ENCODE measurements at regions not wholly inside any gene's neighbourhood (a gene's known extent, or its start where the extent isn't known, plus 50 kb on each side); places are given as distances from the start of the nearest gene placed in this dataset.

DNA sequence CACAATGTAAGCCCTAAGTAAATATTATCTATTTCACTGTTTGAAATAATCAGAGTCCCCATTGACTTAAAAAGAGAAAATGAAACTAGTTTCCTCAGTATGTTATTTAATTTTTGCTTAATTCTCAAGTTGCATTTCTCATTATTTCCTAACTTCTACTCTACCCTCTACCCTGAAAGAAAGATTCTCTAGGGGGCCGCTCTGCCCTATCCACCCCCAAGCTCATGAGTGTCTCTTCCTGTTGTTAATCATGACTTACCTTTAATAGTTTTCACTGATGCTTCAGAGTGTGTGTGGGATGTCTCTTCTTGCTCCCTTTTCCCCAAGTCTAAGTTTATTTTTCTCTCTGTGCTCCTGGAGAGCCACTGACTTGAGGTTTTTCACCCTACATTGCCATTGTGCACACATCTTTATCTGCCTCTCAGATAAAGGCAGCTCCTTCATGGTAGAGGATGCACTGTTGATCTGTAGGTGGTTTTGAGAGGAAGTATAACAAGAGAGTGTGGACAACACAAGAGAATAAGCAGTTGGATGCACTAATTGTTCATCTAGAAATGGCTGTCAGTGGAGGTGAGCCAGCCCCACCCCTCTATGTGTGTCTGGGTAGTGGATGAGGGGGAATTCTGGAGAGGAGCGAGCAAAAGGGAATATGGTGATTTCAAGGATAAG, 261.7 kb downstream of the CHRM3 start:
- DNase-seq (ENCODE audit: extremely low read depth in 1 of 11, low read depth in 9 of 11, low spot score in 4 of 11), result no peak

DNA sequence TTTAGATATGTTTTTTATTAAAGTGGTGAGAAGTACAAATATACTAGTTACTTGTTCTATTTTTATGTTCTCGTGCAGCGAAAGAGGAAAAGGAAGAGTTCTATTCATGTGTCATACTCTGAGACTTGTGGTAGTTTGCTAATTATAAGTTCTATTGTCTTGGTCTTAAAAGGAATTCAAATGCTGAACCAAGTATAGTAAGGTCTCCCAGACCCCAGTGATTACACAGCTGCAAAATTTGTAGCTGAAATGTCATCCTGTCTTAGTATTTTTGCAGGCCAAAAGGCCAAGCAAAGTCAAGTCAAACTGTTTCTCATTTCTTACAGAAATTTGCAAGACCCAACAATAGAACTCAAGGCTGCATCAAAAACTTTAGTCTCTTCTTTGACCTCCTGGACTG, 268.7 kb downstream of the CHRM3 start:
- DNase-seq (ENCODE audit: extremely low read depth in 1 of 11, low read depth in 9 of 11, low spot score in 4 of 11), result peak in 6 of 11 donors; percentile 1 to 30 (median 16)

DNA sequence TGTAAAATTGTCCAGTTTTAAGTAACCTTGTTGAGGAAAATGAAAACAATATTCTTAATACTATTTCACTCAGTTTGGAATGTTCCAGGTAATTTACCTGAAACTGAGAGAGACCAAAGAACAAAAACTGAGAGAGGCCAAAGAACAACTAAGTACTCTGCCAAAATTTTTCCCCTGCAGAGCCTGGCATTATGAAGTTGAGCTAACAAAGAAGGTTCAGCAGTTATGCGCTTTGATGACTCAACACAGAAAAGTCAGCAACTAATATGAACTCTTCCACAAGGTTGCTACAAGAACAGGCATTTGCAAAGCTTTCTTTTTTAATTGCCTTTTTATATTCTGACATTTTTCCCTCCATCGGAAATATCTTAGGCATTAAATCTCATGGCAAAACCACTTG, 270.9 kb downstream of the CHRM3 start:
- DNase-seq (ENCODE audit: extremely low read depth in 1 of 11, low read depth in 9 of 11, low spot score in 4 of 11), result no peak

DNA sequence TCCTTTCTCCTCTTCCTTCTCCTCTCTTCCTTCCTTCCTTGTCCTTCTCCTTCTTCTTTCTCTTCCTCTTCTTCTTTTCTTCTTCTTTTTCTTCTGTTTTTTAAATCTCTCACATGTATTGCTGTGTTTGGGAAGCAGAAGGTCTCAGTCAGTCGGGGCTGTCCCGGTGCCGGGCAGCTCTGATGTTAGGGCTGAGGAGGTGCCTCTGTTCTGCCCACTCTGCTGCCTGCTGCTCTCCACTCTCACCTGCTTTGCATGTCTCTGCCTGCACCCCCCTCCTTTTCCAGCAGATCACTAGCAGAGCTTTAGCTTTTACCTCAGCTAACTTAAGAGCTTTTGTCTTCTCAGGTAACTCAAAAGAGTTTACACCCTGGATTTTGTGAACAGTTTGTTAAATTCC, 276.6 kb downstream of the CHRM3 start:
- no peak for DNase-seq (ENCODE audit: extremely low read depth in 1 of 11, low read depth in 9 of 11, low spot score in 4 of 11)

DNA sequence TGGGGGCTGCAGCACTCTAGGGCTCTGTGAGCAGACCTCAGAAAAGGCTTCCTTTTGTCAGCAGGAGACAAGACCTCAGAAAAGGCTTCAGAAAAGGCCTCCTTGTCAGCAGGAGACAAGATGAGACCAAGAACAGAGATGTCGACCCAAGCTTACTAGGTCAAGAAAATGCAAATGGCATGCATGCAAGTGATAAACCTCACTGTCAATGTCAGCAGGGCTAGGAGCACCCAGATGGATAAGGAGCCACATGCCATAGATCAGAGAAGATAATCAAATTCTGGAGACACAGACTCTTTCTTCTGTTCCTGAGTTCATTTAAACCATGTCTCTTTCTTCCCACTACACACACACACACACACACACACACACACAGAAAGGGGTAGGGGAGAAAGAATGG, 285.9 kb downstream of the CHRM3 start:
- no peak for DNase-seq (ENCODE audit: extremely low read depth in 1 of 11, low read depth in 9 of 11, low spot score in 4 of 11)

DNA sequence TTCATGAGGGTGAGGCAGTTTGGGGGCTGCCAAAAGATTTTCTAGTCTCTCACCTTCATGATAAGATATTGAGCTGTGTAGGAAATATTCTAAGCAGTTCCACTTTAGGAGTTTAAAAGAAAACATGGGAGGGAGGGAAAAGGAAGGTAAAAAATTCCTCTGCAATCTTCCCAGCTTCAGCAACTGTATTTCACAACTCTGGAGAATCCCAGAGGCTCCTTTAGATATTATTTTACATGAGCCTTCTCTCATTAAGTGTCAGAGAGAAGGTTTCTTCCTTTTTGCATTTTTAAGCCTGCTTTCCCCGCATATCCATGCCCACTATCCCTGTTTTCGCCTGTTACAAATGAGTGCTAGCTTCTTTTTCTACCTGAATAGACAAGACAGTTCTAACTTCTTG, 289.4 kb downstream of the CHRM3 start:
- DNase-seq (ENCODE audit: extremely low read depth in 1 of 11, low read depth in 9 of 11, low spot score in 4 of 11), result no peak

DNA sequence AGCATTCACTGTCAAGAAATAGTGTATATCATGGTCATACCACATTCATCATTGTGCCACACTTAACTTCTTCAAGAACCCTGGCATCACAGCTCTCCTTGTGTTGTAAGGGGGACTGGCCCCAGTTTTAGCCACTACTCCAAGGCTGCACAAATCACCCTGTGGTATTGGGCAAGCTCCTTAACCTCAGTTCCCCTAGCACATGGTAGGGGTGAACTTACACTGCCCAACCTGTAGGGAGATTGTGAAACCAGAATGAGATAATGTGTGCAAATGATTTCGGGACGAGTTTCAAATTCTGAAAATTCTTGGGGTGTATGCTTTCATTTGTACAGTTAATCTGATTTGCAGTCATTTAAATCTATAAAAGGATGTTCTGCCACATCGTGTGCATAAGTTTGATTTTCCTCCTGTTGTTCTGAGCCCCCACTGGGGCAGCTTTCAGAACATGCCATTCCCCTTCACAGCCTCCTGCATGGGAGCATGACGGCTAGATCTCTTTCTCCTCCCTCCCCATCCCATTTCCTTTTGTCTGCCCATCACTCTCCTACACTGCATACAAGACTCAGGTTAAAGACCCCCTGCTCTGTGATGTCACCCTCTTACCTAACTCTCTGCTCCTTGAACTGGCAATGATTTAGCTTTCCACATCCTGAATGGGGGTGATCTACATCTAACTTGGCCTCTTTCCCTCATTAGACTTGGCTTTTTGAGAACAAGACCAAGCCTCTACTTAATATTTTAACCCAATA, 290.3 kb downstream of the CHRM3 start:
- no peak for DNase-seq (ENCODE audit: extremely low read depth in 1 of 11, low read depth in 9 of 11, low spot score in 4 of 11)

DNA sequence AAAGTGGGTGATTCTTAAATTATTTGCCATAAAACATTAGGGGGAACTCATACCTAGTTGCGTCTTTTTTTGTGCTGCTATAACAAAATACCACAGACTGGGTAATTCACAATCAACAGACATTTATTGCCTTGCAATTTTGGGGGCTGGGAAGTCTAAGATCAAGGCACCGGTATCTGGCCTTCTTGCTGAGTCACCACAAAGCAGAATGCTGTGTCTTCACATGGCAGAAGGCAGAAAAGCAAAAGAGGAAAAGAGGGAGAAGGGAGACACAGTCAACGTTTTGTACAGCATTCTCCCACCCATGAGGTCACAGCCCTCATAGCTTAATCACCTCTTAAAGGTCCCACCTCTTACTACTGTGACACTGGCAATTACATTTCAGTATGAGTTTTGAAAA, 291.0 kb downstream of the CHRM3 start:
- DNase-seq (ENCODE audit: extremely low read depth in 1 of 11, low read depth in 9 of 11, low spot score in 4 of 11), result no peak

DNA sequence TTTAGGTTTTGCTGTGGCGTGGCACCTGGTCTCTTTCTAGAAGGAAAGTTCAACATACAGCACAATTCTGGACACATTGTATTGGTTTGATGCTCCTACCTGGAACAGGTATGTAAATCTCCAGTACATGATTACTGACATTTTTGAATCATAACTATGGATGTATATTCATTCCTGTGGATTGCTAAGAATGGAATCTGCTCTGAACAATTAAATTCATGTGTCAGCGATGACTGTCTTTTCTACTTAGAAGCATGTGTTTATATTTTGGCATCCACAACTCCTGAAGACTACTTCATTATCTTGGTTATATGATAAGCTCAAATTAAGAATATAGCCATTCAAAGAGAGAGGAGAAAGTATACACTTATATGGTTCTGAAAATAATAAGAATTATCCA, 291.8 kb downstream of the CHRM3 start:
- no peak for DNase-seq (ENCODE audit: extremely low read depth in 1 of 11, low read depth in 9 of 11, low spot score in 4 of 11)

DNA sequence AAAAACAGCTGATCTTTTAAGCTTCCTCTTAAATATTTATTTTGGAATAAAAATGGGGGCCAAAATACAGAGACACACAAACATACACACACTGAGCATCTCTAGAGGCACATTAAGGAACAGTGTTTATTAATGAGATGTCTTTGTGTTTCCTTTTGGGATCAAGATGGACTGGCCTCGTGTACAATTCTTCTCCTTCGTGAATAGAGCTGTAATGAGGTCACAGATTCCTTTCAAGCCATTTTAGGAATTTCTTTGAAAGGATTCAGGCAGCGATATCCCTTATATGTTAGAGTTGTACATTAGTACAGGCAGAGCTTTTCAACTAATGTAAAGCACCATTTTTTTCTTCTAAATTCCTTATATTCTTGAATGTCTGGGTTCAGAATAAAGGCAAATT, 295.7 kb downstream of the CHRM3 start:
- DNase-seq (ENCODE audit: extremely low read depth in 1 of 11, low read depth in 9 of 11, low spot score in 4 of 11), result peak in 3 of 11 donors; percentile 2 to 7 (median 5)

DNA sequence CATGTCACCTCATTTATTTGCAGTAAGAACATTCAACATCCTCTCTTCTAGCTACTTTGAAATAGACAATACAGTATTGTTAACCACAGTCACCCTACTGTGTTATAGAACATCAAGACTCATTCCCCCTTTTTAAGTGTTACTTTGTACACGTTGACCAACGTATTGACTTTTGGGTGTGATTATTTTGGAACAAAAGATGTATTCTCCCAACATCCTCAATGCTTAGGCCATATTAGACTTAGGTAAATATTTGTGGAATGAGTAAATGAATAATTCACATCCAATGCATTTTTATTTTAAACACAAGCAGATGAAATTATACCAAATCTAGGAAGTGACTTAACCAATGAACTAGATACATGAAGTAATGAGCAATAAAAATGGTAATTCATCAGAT, 296.6 kb downstream of the CHRM3 start:
- DNase-seq (ENCODE audit: extremely low read depth in 1 of 11, low read depth in 9 of 11, low spot score in 4 of 11), result no peak

DNA sequence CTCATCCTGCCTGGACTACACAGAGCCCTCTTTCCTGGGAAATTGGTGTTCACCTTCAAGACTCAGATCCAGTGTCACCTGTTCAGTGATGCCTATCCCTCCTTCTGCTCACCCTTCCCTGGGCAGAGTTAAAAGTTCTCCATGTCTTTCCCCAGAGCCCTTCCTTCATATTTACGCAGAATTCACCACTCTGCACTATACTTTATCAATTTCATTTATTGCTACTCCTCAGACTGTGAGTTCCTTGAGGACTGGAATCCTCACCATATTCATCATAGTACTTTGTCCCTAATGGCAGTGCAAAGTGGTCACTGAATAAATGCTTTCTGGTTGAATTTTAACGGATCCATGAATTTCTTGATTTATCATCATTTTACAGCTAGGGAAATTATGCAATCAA, 300.0 kb downstream of the CHRM3 start:
- DNase-seq (ENCODE audit: extremely low read depth in 1 of 11, low read depth in 9 of 11, low spot score in 4 of 11), result no peak

DNA sequence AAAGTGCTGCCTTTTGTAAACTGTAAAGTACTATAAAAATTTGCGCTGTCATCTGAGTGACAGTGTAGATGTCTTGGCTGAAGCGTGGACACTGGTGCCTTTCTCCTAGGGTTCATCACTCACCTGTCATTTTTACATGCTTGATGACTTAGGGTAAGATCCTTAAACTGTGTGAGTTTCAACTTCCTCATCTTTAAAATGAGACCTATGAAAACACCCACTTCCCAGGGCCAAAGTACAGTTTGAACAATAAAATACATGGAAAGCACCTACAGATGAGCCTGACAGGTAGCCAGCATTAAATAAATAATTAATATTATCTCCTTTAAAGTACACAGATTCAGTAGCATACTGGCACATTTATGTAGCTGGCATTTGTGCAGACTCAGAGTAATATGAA, 309.9 kb downstream of the CHRM3 start:
- DNase-seq (ENCODE audit: extremely low read depth in 1 of 11, low read depth in 9 of 11, low spot score in 4 of 11), result no peak

DNA sequence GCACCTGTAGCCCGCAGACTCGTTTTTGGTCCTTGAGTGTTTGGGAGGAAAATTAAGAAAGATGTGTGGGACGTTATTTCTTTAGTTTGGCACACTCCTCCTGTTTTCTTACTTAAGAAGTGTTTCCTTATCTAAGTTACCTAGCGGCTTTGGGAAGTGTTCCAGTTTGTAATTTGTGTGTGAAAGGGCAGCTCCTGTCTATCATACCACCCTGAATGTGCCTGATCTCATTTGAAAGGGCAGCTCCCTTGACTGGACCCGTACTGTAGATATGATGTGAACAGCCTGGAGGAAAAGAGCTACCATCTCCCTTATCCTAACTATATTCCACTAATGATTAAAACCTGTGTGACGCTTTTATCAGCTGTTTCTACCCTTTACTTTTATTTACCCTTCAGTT, 314.3 kb downstream of the CHRM3 start:
- no peak for DNase-seq (ENCODE audit: extremely low read depth in 1 of 11, low read depth in 9 of 11, low spot score in 4 of 11)

DNA sequence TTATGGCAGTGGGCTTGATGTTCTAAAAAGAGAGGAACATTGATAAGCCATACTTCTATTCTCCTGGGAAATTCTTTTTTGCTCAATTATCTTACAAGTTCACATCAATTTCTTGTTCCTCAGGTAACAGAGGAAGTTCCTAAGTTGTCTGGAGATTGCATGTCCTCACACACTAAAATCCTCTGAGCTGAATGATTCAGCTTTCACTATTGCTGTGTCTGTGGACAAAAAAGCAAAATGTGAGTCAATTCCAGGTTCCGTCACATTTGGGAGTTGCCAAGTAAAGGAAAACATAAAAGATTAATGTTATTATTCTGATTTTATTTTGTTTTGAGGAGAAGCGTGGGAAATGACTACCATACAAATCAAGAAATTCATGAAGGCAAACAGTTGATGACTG, 316.7 kb downstream of the CHRM3 start:
- DNase-seq (ENCODE audit: extremely low read depth in 1 of 11, low read depth in 9 of 11, low spot score in 4 of 11), result no peak

DNA sequence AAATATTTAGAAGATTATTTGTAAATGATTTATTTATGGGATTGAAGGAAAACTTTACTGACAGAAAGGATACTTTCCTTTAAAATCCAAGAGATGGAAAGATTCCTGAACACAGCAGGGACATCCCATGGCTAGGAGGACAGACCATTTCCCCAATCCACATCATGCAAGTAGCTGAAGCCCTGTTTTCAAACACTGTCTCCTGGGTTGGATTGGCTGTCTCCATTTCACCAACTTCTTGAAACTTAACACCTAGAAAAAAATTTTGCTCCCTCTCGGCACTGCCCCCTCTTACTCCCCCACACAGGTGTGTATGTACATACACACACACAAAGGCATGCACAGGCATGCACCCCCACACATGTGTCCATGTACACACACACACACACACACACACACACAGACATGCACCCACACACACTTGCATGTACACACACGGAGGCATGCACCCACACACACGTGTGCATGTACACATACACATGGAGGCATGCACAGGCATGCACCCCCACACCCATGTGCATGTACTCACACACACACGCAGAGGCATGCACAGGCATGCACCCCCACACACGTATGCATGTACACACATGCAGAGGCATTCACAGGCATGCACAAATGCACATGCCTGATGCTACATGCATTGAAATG, 320.0 kb downstream of the CHRM3 start:
- no peak for DNase-seq (ENCODE audit: extremely low read depth in 1 of 11, low read depth in 9 of 11, low spot score in 4 of 11)

DNA sequence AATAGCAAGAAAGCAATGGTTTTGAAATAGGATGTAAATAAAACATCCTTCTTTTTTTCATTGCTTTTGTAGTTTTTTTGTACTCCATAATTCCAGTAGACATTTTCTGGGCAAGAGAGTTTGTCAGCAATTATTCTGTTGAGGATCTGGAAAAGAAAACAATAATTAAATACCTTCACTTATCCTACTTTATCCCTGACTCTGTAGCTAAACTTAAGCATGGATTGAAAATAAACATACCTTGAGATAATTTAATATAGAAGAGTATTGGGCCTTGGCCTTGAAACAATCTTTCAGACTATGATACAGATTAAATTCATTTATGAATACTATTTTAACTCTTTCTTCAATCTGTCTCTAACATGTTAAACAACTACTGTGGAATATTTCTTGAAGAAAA, 321.2 kb downstream of the CHRM3 start:
- DNase-seq (ENCODE audit: extremely low read depth in 1 of 11, low read depth in 9 of 11, low spot score in 4 of 11), result peak in 3 of 11 donors; percentile 12 to 31 (median 13)

DNA sequence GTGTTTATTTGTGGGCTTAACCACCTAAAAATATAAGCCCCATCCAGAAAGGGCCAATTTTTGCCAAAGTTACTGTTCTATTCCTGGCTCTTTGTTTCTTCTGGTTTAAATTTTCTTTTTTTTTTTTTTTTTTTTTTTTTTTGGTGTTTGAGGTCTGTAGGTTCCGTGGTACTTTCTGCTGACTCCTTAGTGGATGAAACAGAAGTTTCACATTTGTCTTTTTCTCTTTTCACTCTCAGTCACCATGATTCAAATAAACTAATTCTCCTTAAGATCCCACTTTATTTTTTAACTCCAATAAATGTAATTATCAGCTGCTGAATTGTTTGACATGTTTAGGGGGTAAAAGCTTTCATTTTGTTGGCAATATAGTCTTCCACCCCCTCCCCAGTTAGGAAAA, 322.3 kb downstream of the CHRM3 start:
- DNase-seq (ENCODE audit: extremely low read depth in 1 of 11, low read depth in 9 of 11, low spot score in 4 of 11), result no peak

DNA sequence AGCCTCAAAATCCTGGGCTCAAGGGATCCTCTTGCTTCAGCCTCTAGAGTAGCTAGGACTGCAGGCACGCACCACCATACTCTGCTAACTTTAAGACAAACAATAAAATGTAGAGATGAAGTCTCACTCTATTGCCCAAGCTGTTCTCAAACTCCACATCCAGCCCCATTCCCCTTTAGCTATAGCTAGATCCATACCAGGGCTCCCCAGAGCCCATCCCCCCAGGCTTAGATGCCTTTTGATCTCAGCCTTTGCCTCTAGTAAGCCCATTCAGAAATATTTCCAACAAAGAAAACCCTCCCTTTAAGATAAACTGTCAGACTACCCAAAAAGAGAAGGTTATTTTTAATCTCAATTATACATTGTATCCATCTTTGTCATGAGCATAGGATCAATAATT, 325.4 kb downstream of the CHRM3 start:
- no peak for DNase-seq (ENCODE audit: extremely low read depth in 1 of 11, low read depth in 9 of 11, low spot score in 4 of 11)

DNA sequence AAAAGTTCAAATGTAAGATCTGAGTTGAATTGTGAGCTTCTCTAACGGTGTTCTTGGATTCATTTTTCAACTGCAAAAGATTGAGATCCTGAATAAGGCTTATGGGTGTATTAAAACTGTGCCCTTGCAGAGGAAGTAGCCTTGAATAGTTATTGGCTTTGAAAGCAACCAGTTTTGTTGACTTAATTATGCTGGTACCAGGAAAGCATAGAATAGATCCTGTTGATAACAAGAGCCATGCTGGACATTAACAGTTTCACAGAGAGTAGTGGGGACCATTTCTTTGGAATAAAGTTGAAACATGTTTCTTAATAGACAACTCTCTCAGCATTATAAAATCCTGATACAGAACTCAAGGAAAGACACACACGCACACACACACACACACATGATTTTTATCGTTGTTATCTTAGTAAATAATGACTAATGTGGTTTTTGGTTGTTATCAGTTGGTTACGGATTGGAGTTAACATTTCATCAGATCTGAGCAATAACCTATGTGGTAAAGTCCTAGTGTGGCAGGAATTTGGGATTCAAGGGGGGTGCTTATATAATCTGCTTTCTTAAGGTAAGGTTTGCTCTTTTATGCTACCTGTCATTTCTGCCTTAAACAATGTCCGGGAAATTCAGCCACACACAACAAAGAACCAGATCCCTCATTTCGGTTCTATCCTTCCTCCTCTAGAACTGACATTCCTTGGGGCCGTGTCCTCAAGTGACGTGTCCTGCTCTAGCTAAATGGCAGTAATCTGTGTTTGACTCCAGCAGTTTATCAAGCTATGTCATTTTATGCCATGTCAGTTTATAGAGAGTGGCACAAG, 330.9 kb downstream of the CHRM3 start:
- no peak for DNase-seq (ENCODE audit: extremely low read depth in 1 of 11, low read depth in 9 of 11, low spot score in 4 of 11)
